H1 (cell line): ENCODE measurements at regions not wholly inside any gene's neighbourhood (a gene's known extent, or its start where the extent isn't known, plus 50 kb on each side); places are given as distances from the start of the nearest gene placed in this dataset.

ENCODE experiments used
- CTCF ChIA-PET: fragments of 300-600 bp; sonication (Branson Sonifier 250); formaldehyde crosslinking; loops from one replicate; lab custom pipeline; 2021; ENCODE audit not compliant: partially characterized antibody; lab: Charles Lee
- POLR2A ChIA-PET: fragments of 300-600 bp; sonication (Branson Sonifier 250); formaldehyde crosslinking; loops from one replicate; lab custom pipeline; 2021; ENCODE audit warnings: inconsistent platforms; ENCODE audit not compliant: partially characterized antibody; lab: Charles Lee
- DNase-seq, 2 experiments: peaks; one replicate each; pipeline versions ENCODE4 v3.0.0 to v3.0.0-alpha.2; 2010 to 2022; ENCODE audit warnings: low spot score in 2 of 2, low read depth in 1 of 2, mixed read lengths in 1 of 2
- FAIRE-seq: peaks from 2 replicates; lab custom pipeline; 2011; peaks lifted over from hg19 to GRCh38; lab: Jason Lieb, UNC
- H2AFZ ChIP-seq: 2 replicates; pipeline ENCODE4 v1.8.1; 2012; ENCODE audit warnings: low read length, inconsistent platforms
- H2AK5ac ChIP-seq: 2 replicates; pipeline ENCODE4 v1.6.1; 2013; ENCODE audit warnings: low read depth, low read length
- H2BK120ac ChIP-seq: replicated peaks from 2 replicates; pipeline ENCODE3; 2013; ENCODE audit warnings: low read depth, low read length, inconsistent platforms
- H2BK12ac ChIP-seq: 2 replicates; pipeline ENCODE4 v1.6.1; 2013; ENCODE audit warnings: low read depth, low read length
- H2BK15ac ChIP-seq: 2 replicates; pipeline ENCODE4 v1.6.1; 2013; ENCODE audit warnings: low read length
- H2BK20ac ChIP-seq: 2 replicates; pipeline ENCODE4 v1.6.1; 2013; ENCODE audit warnings: low read length
- H2BK5ac ChIP-seq: 2 replicates; pipeline ENCODE4 v1.6.1; 2013; ENCODE audit warnings: low read depth, low read length
- H3K14ac ChIP-seq: 2 replicates; pipeline ENCODE4 v1.6.1; 2013; ENCODE audit warnings: inconsistent platforms; ENCODE audit not compliant: insufficient read length
- H3K18ac ChIP-seq: 2 replicates; pipeline ENCODE4 v1.6.1; 2013; ENCODE audit warnings: low read length; ENCODE audit errors: extremely low read depth
- H3K23ac ChIP-seq: 2 replicates; pipeline ENCODE4 v1.6.1; 2013; ENCODE audit warnings: inconsistent platforms; ENCODE audit not compliant: insufficient read length
- H3K23me2 ChIP-seq: 2 replicates; pipeline ENCODE4 v1.6.1; 2013; ENCODE audit warnings: low read depth, low read length
- H3K27ac ChIP-seq: 2 replicates; pipeline ENCODE4 v1.6.1; 2011; ENCODE audit warnings: low read depth, low read length, inconsistent platforms
- H3K27me3 ChIP-seq, 4 experiments: replicated peaks in 1 of 4; 1 replicate in 1 of 4; 2 replicates in 3 of 4; pipeline versions ENCODE4 v1.6.1 to v1.8.1; 2011 to 2013; ENCODE audit warnings: low read length in 3 of 4, mild to moderate bottlenecking in 3 of 4, inconsistent platforms in 2 of 4, mixed read lengths in 2 of 4, moderate library complexity in 1 of 4; ENCODE audit not compliant: control insufficient read depth in 3 of 4, insufficient read depth in 3 of 4; ENCODE audit errors: extremely low read depth in 1 of 4
- H3K36me3 ChIP-seq, 4 experiments: 2 replicates each; pipeline versions ENCODE4 v1.6.1 to v1.8.1; 2011 to 2013; ENCODE audit warnings: mild to moderate bottlenecking in 4 of 4, low read length in 3 of 4, moderate library complexity in 2 of 4, control low read depth in 1 of 4, inconsistent platforms in 1 of 4; ENCODE audit not compliant: insufficient read depth in 4 of 4, control insufficient read depth in 2 of 4
- H3K4ac ChIP-seq: replicated peaks from 2 replicates; pipeline ENCODE3; 2013; ENCODE audit warnings: low read length, low read depth, mixed read lengths, inconsistent platforms; ENCODE audit not compliant: insufficient read length
- H3K4me1 ChIP-seq, 4 experiments: replicated peaks in 1 of 4; 1 replicate in 1 of 4; 2 replicates in 3 of 4; pipeline versions ENCODE4 v1.6.1 to v1.8.1; 2011 to 2013; ENCODE audit warnings: low read length in 3 of 4, inconsistent platforms in 2 of 4, mixed read lengths in 1 of 4; ENCODE audit not compliant: insufficient read depth in 4 of 4, control insufficient read depth in 3 of 4
- H3K4me2 ChIP-seq, 2 experiments: 2 replicates each; pipeline versions ENCODE4 v1.6.1 to v1.8.1; 2011 to 2013; ENCODE audit warnings: low read depth in 2 of 2, low read length in 2 of 2, control low read depth in 1 of 2, inconsistent platforms in 1 of 2, mild to moderate bottlenecking in 1 of 2; ENCODE audit not compliant: insufficient read depth in 1 of 2
- H3K4me3 ChIP-seq, 4 experiments: fragments of 200-600, 300-600 bp in 1 of 4; sonication (generic), shearing (Covaris generic), sonication (Bioruptor Twin) in 1 of 4; 2 replicates each; pipeline versions ENCODE4 v1.5.1 to v1.8.1; 2011 to 2016; ENCODE audit warnings: low read length in 4 of 4, low read depth in 3 of 4, control low read depth in 2 of 4, inconsistent platforms in 2 of 4, mild to moderate bottlenecking in 2 of 4, mixed read lengths in 1 of 4, moderate library complexity in 1 of 4; ENCODE audit not compliant: insufficient read depth in 2 of 4; ENCODE audit errors: extremely low read depth in 1 of 4
- H3K56ac ChIP-seq: replicated peaks from 2 replicates; pipeline ENCODE3; 2013; ENCODE audit warnings: low read depth, mild to moderate bottlenecking, mixed read lengths, low read length, inconsistent platforms; ENCODE audit not compliant: insufficient read length
- H3K79me1 ChIP-seq: 2 replicates; pipeline ENCODE4 v1.6.1; 2013; ENCODE audit warnings: low read depth, low read length, control low read depth
- H3K79me2 ChIP-seq, 2 experiments: 2 replicates each; pipeline versions ENCODE4 v1.6.1 to v1.8.1; 2012 to 2013; ENCODE audit warnings: low read length in 2 of 2, mild to moderate bottlenecking in 2 of 2, inconsistent platforms in 1 of 2; ENCODE audit not compliant: insufficient read depth in 2 of 2, control insufficient read depth in 1 of 2
- H3K9ac ChIP-seq, 4 experiments: replicated peaks in 1 of 4; 1 replicate in 1 of 4; 2 replicates in 3 of 4; pipeline versions ENCODE4 v1.6.1 to v1.8.1; 2011 to 2013; ENCODE audit warnings: low read depth in 3 of 4, low read length in 3 of 4, control low read depth in 2 of 4, mild to moderate bottlenecking in 2 of 4, moderate library complexity in 2 of 4, inconsistent platforms in 1 of 4; ENCODE audit errors: extremely low read depth in 1 of 4
- H3K9me3 ChIP-seq, 2 experiments: 2 replicates each; pipeline versions ENCODE4 v1.6.1 to v1.8.1; 2012 to 2013; ENCODE audit warnings: mild to moderate bottlenecking in 2 of 2, moderate library complexity in 2 of 2, control low read depth in 1 of 2, inconsistent platforms in 1 of 2, low read depth in 1 of 2, low read length in 1 of 2, mixed read lengths in 1 of 2; ENCODE audit not compliant: insufficient read depth in 2 of 2
- H4K20me1 ChIP-seq, 2 experiments: replicated peaks in 1 of 2; 2 replicates each; pipeline versions ENCODE3 to v1.8.1; 2011 to 2013; ENCODE audit warnings: inconsistent platforms in 2 of 2, low read length in 2 of 2, mild to moderate bottlenecking in 1 of 2; ENCODE audit not compliant: insufficient read depth in 2 of 2, control insufficient read depth in 1 of 2
- H4K5ac ChIP-seq: 2 replicates; pipeline ENCODE4 v1.6.1; 2013; ENCODE audit warnings: low read length, low read depth, mixed read lengths, inconsistent platforms; ENCODE audit not compliant: insufficient read length
- H4K8ac ChIP-seq: 2 replicates; pipeline ENCODE4 v1.8.0; 2013; ENCODE audit warnings: mild to moderate bottlenecking, moderate library complexity, low read length, inconsistent platforms; ENCODE audit not compliant: insufficient read depth; ENCODE audit errors: extremely low read depth
- H4K91ac ChIP-seq: replicated peaks from 2 replicates; pipeline ENCODE3; 2013; ENCODE audit warnings: low read length, mixed read lengths, inconsistent platforms; ENCODE audit not compliant: insufficient read length
- BACH1 ChIP-seq: IDR thresholded peaks from 2 replicates; pipeline ENCODE4 v1.6.1; 2012; ENCODE audit warnings: low read length, improper control_type of control experiment
- BRCA1 ChIP-seq: IDR thresholded peaks from 2 replicates; pipeline ENCODE4 v1.6.1; 2012; ENCODE audit warnings: low read depth, low read length, improper control_type of control experiment
- MAFK ChIP-seq: IDR thresholded peaks from 2 replicates; pipeline ENCODE4 v1.6.1; 2012; ENCODE audit warnings: low read depth, mild to moderate bottlenecking, improper control_type of control experiment, low read length
- RAD21 ChIP-seq, 2 experiments: IDR thresholded peaks in 1 of 2; conservative IDR thresholded peaks in 1 of 2; 2 replicates each; pipeline ENCODE4 v1.6.1; 2011; ENCODE audit warnings: low read depth in 2 of 2, low read length in 2 of 2, improper control_type of control experiment in 1 of 2, inconsistent platforms in 1 of 2, mild to moderate bottlenecking in 1 of 2, moderate library complexity in 1 of 2
- RFX5 ChIP-seq: IDR thresholded peaks from 2 replicates; pipeline ENCODE4 v1.6.1; 2011; ENCODE audit warnings: low read depth, low read length, improper control_type of control experiment, borderline replicate concordance
- RNF2 ChIP-seq: fragments of 200-900, 300-1000 bp; sonication (generic); IDR thresholded peaks from 2 replicates; pipeline ENCODE4 v1.7.1; 2016; ENCODE audit warnings: borderline replicate concordance, low read depth, mild to moderate bottlenecking, antibody characterized with exemption, low read length; ENCODE audit not compliant: poor library complexity, severe bottlenecking; ENCODE audit errors: missing control alignments
- SRF ChIP-seq: IDR thresholded peaks from 2 replicates; pipeline ENCODE4 v1.6.1; 2011; ENCODE audit warnings: mild to moderate bottlenecking, low read depth, low read length, moderate library complexity
- WGBS, 2 experiments: shearing (Covaris generic) in 1 of 2; methylation state at CpG; one replicate each; pipeline versions ENCODE4 v1.1.6 to v1.1.7; 2013 to 2015; ENCODE audit warnings: low lambda C conversion rate in 2 of 2, mixed read lengths in 2 of 2, inconsistent platforms in 1 of 2, low coverage in 1 of 2, missing lambda C conversion rate in 1 of 2; ENCODE audit not compliant: insufficient replicate concordance in 2 of 2, insufficient coverage in 1 of 2, insufficient read length in 1 of 2; ENCODE audit errors: extremely low coverage in 1 of 2, missing lambda C conversion rate in 1 of 2; 5-methylcytosine and 5-hydroxymethylcytosine counted together
- TF ChIP-seq, protein P1 (sequence below): IDR thresholded peaks from 2 replicates; pipeline ENCODE4 v1.6.1; 2012; ENCODE audit warnings: low read length, inconsistent platforms

DNA sequence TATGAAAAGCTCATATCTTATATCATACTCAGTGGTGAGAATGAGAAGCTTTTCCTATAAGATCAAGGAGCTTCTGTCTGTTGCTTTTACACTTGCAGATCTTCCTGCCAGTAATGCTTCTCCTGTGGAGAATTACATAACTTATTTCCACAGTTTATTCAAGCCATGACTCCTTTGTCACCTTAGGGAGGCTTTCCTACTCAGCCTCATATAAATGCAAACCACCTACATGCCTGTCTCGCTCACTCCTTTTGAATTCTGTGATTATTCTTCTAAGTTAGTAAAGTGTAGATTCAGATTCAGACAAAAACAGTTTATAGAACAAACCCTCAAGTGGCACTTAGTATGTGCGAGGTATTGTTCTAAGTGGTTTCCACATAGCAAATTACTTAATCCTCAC lies 716.1 kb upstream of the ANO3 start:
- WGBS, 2 experiments = 59% methylated on average over 2 of the region's 2 CpGs; no CpG with 5 or more reads in 1 of the 2 experiments
- Histone ChIP-seq H3K56ac (no peak overlapping the region), H2BK120ac (no peak overlapping the region), H4K5ac (no peak overlapping the region), H3K18ac (no peak overlapping the region), H3K9me3 (peaks cover 5 to 6% of the 10 kb centered on the region in 2 experiments; a peak in 2 of 4 replicates), H3K4me3 (no peak overlapping the region), H3K27me3 (no peaks in the 10 kb centered on the region), H3K79me2 (no peaks in the 10 kb centered on the region), H3K14ac (no peak overlapping the region), H2BK12ac (no peak overlapping the region), H4K8ac (no peak overlapping the region), H2BK5ac (no peak overlapping the region), H3K4me1 (no peaks in the 10 kb centered on the region; a peak in 1 of 7 replicates), H3K23me2 (no peaks in the 10 kb centered on the region), H4K20me1 (no peaks in the 10 kb centered on the region), H2AK5ac (no peak overlapping the region), H3K36me3 (no peaks in the 10 kb centered on the region), H3K4ac (no peak overlapping the region), H3K9ac (no peak overlapping the region), H2BK15ac (no peak overlapping the region), H2AFZ (no peak overlapping the region), H3K27ac (no peak overlapping the region), H3K79me1 (no peaks in the 10 kb centered on the region), H3K23ac (no peak overlapping the region), H3K4me2 (no peak overlapping the region), H4K91ac (no peak overlapping the region), H2BK20ac (no peak overlapping the region)
- no peak for DNase-seq
- CTCF ChIA-PET = no interaction called here
- TF ChIP-seq BRCA1 (no peak), RFX5 (no peak), MAFK (no peak), BACH1 (no peak), RNF2 (no peak), SRF (no peak), RAD21 (IDR thresholded peaks at IDR 0.05 in 1 of 2, conservative IDR thresholded peaks at IDR 0.05 in 1 of 2; ENCODE audit: low read depth in 2 of 2, low read length in 2 of 2) (no peak)
- TF ChIP-seq, protein P1, sequence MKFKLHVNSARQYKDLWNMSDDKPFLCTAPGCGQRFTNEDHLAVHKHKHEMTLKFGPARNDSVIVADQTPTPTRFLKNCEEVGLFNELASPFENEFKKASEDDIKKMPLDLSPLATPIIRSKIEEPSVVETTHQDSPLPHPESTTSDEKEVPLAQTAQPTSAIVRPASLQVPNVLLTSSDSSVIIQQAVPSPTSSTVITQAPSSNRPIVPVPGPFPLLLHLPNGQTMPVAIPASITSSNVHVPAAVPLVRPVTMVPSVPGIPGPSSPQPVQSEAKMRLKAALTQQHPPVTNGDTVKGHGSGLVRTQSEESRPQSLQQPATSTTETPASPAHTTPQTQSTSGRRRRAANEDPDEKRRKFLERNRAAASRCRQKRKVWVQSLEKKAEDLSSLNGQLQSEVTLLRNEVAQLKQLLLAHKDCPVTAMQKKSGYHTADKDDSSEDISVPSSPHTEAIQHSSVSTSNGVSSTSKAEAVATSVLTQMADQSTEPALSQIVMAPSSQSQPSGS = no peak
- POLR2A ChIA-PET = no interaction called here
- FAIRE-seq = no peak
